ENCODE measurements at regions not wholly inside any gene's neighbourhood (a gene's known extent, or its start where the extent isn't known, plus 50 kb on each side); places are given as distances from the start of the nearest gene placed in this dataset.

DNA sequence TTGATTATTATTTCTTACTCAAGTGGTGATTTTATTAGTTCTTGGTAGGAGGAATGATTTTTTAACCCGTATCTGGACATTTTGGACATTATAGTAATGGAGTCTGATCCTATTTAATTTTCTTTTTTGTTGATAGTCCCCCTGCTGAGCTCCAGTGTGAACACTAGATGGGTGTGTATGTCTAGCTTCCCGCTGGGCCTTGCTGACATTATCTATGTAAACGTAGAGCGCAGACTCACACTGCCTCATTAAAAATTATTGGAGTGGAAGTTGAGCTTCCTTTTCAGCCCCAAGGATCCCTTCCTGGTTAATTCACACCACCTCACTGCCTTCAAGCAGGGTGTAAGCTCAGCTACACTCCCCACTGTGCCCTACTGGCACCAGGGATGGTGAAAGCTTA is 467.6 kb upstream of the PKN2 start:
- no peaks in the 10 kb centered on the region for H3K36me3 Mint-ChIP-seq (ENCODE audit: insufficient read depth, unreplicated experiment)
- no peaks in the 10 kb centered on the region for H3K4me1 Mint-ChIP-seq (ENCODE audit: low read depth, unreplicated experiment)
- no peaks in the 10 kb centered on the region for H3K9me3 Mint-ChIP-seq (ENCODE audit: unreplicated experiment)
- H3K4me3 Mint-ChIP-seq (ENCODE audit: unreplicated experiment), result no peak overlapping the region
- no peaks in the 10 kb centered on the region for H3K9me3 ChIP-seq
- no peak overlapping the region for H3K27ac Mint-ChIP-seq (ENCODE audit: unreplicated experiment)
- H3K4me1 ChIP-seq, result no peaks in the 10 kb centered on the region
- H3K27me3 ChIP-seq (replicated peaks; ENCODE audit: control insufficient read depth, insufficient read depth, low read length), result no peaks in the 10 kb centered on the region
- H3K27me3 Mint-ChIP-seq (ENCODE audit: insufficient read depth, unreplicated experiment), result no peaks in the 10 kb centered on the region
- no TSS peak for BruUV-seq (replicated peaks)
- H3K4me3 ChIP-seq (ENCODE audit: low read depth, low read length), result no peak overlapping the region
- no peaks in the 10 kb centered on the region for H3K36me3 ChIP-seq (ENCODE audit: control insufficient read depth, insufficient read depth, low read length)
- intact Hi-C loops (cut with micrococcal nuclease; ENCODE audit: unreplicated experiment), result no loop called here
- ChIA-PET CTCF (interaction anchor here (1.1 to 1.2 kb wide), 2 partner anchors 12 to 36 kb away, joined by 3 read pairs; no protein-coding TSS in a partner anchor), POLR2A (no interaction called here)
- no peak for TF ChIP-seq CTCF (IDR thresholded peaks at IDR 0.05; ENCODE audit: insufficient read depth in 1 of 2, low read depth in 1 of 2, low read length in 1 of 2, severe bottlenecking in 1 of 2, unreplicated experiment in 1 of 2)
- DNase-seq, result no peak

- Mint-ChIP-seq H3K4me3 (ENCODE audit: unreplicated experiment) (no peak overlapping the region), H3K9me3 (ENCODE audit: unreplicated experiment) (no peaks in the 10 kb centered on the region), H3K36me3 (ENCODE audit: insufficient read depth, unreplicated experiment) (no peaks in the 10 kb centered on the region), H3K27me3 (ENCODE audit: insufficient read depth, unreplicated experiment) (no peaks in the 10 kb centered on the region), H3K4me1 (ENCODE audit: low read depth, unreplicated experiment) (peaks cover under 1% of the 10 kb centered on the region), H3K27ac (ENCODE audit: unreplicated experiment) (no peak overlapping the region)
- BruUV-seq (replicated peaks), result no TSS peak
- no peak for TF ChIP-seq CTCF (IDR thresholded peaks at IDR 0.05; ENCODE audit: insufficient read depth in 1 of 2, low read depth in 1 of 2, low read length in 1 of 2, severe bottlenecking in 1 of 2, unreplicated experiment in 1 of 2)
- CTCF ChIA-PET, result no interaction called here
- H3K4me1 ChIP-seq, result no peaks in the 10 kb centered on the region
- no peak for DNase-seq
- POLR2A ChIA-PET, result no interaction called here
- H3K4me3 ChIP-seq (ENCODE audit: low read depth, low read length), result no peak overlapping the region
- H3K9me3 ChIP-seq, result no peaks in the 10 kb centered on the region
- intact Hi-C loops (cut with micrococcal nuclease; ENCODE audit: unreplicated experiment), result no loop called here
- H3K27me3 ChIP-seq (replicated peaks; ENCODE audit: control insufficient read depth, insufficient read depth, low read length), result no peaks in the 10 kb centered on the region
- no peaks in the 10 kb centered on the region for H3K36me3 ChIP-seq (ENCODE audit: control insufficient read depth, insufficient read depth, low read length)
Measured at GRCh38 chr1:88217386-88217785, 466.7 kb upstream of the PKN2 start.

- no peak overlapping the region for H3K27ac Mint-ChIP-seq (ENCODE audit: unreplicated experiment)
- BruUV-seq (replicated peaks), result no TSS peak
- no peak overlapping the region for H3K4me3 Mint-ChIP-seq (ENCODE audit: unreplicated experiment)
- H3K27me3 Mint-ChIP-seq (ENCODE audit: insufficient read depth, unreplicated experiment), result no peaks in the 10 kb centered on the region
- H3K27me3 ChIP-seq (replicated peaks; ENCODE audit: control insufficient read depth, insufficient read depth, low read length), result no peaks in the 10 kb centered on the region
- no peaks in the 10 kb centered on the region for H3K4me1 ChIP-seq
- H3K4me1 Mint-ChIP-seq (ENCODE audit: low read depth, unreplicated experiment), result peaks cover 7% of the 10 kb centered on the region
- DNase-seq, result no peak
- peaks cover 5% of the 10 kb centered on the region for H3K36me3 Mint-ChIP-seq (ENCODE audit: insufficient read depth, unreplicated experiment)
- no peak overlapping the region for H3K4me3 ChIP-seq (ENCODE audit: low read depth, low read length)
- H3K36me3 ChIP-seq (ENCODE audit: control insufficient read depth, insufficient read depth, low read length), result no peaks in the 10 kb centered on the region
- CTCF ChIA-PET, result no interaction called here
- no peaks in the 10 kb centered on the region for H3K9me3 ChIP-seq
- POLR2A ChIA-PET, result no interaction called here
- TF ChIP-seq CTCF (IDR thresholded peaks at IDR 0.05; ENCODE audit: insufficient read depth in 1 of 2, low read depth in 1 of 2, low read length in 1 of 2, severe bottlenecking in 1 of 2, unreplicated experiment in 1 of 2), result no peak
- no peaks in the 10 kb centered on the region for H3K9me3 Mint-ChIP-seq (ENCODE audit: unreplicated experiment)
- intact Hi-C loops (cut with micrococcal nuclease; ENCODE audit: unreplicated experiment), result no loop called here
Measured at GRCh38 chr1:88219521-88219920, 464.6 kb upstream of the PKN2 start.

Measured in Caco-2 (cell line).